Right renal pelvis (tissue), 4 donors: ENCODE measurements at regions not wholly inside any gene's neighbourhood (a gene's known extent, or its start where the extent isn't known, plus 50 kb on each side); places are given as distances from the start of the nearest gene placed in this dataset.
A peak's percentile ranks its signal among the peaks of the same experiment; 100 is the strongest.

ENCODE experiments used
- DNase-seq, 4 donors: peaks; one replicate each; pipeline ENCODE4 v3.0.0-alpha.2; 2013; ENCODE audit warnings: low read depth in 4 of 4, low spot score in 3 of 4, missing footprints in 1 of 4

DNA sequence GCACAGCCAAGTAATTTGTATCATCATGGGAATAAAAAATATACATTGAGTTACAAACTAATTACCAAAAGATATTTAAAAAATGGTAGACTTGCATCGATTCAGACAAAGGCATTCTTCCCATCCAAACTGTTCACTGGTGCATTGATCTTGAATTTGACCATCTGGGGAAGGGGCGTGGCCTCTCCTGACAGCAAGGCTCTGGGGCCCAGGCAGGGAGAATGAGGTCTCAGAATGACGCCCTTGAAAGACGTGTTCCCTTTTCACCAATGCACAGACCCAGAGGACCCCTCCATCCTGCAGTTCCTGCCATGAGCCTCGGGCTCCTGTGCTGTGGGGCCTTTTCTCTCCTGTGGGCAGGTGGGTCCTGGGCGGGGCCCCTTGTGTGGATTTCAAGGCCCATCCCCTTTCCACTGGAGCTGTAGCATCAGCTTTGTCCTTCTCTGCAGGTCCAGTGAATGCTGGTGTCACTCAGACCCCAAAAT, 91.1 kb upstream of the PRSS58 start:
- no peak for DNase-seq

DNA sequence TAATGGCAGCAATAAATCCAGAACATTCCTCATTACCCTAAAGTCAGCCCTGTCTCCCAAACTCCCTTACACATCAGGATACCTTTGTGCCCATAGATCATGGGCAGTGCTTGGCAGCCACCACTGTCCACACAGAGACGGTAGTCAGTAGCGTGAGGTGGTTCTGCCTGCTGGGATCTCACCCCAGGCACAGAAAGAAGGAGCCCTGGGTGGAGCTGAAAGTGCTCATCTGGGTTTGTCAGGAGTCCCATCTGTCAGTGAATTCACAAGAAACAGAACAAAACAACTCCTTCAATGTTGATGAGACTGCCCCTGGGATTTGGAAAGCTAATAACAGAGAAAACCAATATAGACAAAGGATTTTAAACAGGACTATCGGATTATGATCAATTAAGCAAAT, 90.2 kb upstream of the PRSS58 start:
- DNase-seq = no peak

DNA sequence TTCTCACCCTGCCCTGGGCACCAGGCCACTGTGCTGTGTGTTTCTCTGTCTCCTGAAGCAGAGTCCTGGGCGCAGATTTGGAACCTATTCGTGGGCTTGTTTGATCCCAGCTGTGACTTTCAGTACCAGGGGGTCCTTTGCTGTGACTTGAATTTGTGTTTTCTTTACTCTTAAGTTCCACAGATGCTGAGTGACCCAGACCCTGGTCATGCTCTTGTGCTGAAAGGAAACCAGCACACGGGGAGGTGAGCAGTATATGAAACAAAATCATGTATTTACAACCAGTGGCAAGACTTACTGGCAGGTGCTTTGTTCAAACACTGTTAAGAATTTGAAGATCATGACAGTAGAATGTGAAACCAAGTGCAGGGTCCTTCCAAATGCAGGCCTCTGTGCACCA, 89.2 kb upstream of the PRSS58 start:
- no peak for DNase-seq

DNA sequence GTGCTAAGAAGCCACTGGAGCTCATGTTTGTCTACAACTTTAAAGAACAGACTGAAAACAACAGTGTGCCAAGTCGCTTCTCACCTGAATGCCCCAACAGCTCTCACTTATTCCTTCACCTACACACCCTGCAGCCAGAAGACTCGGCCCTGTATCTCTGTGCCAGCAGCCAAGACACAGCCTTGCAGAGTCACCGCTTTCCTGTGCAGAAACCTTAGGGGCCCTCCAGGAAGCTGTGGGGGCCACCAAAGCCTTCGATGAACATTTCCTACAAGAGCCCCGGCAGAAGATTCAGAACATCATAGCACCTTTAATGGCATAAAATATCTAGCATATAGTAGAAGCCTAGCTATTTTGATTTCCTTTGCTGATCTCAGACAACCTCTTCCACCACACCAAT, 88.0 kb upstream of the PRSS58 start:
- DNase-seq = no peak

DNA sequence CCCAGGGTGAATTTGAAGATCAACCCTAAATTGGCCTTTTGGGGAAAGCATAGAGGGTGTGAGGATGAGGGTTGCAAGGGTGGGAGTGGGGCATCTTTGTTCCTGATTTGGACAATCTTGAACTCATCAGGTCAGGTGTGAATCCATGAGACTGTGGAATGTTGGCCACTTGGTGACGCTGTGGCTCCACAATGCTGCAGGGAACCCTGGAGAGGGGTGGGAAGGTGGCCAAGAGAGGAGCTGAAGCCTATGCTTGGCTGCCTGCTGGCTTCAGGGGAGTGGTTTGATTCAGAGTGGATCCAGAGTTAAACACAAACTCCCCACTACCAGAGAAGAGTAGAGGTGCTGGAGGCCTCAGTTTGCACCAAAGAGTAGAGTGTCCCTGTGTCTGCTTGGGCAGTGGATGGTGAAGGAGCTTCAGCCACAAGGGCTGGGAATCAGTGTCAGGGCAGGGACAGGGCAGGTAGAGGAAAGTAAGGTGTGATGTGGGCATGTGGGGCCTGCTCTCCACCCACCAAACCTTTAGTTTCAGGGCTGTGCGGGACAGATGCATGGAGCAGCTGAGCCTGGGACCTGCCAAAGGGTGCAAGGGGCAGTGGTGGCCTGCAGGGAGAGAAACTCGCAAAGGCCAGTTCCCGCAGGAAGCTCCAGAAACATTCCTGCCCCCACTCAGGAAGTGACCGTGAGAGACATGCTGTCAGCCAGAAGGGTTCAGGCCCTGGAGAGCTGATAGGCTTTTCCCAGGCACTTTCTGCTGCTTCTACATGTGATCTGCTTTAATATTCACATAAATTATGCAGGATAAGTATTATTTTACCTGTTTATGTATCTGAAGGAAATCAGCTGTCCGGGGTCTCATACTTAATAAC, 81.0 kb upstream of the PRSS58 start:
- DNase-seq = peak in 2 of 4 donors; percentile 18 to 20

DNA sequence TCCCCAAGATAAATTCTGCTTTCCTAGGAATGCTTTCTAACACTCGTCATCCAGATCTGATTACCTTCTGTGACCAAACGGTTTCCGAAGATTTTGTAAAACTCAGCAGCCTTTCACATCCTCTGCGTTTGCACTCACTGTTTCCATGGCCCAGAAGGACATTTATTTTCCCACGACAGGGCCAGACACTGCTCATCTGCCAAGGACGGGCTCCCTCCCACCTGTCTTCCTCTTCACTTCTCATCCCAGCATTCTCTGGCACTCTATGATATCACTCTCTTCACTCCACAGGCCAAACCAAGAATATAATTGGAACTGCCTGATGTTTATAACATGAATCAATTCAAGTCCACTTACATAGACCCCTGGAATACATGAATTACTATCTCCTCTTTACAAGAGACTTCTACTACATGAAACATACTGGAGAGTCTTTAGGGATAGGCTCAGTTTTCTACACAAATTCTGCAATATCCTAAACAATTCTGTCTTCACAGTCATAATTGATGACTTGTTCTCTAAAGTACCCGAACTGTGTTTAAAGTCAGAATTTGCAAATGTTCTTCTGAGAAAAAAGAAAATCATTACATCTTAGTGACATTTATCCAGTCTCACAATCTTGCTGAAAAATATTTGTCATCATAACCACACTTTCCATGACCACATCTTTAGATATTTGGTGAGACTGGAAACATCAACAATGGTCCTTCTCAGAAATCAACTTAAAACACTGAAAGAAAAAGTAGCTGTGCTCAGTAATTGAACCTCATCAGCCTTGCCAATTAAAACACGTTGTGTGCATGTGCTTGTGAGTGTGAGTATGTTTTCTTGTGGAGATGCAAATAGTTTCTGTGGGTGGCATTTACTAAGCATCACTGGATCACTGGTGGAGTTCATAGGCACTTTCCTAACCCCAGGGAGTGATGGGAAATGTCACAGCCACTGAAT, 79.5 kb upstream of the PRSS58 start:
- no peak for DNase-seq

DNA sequence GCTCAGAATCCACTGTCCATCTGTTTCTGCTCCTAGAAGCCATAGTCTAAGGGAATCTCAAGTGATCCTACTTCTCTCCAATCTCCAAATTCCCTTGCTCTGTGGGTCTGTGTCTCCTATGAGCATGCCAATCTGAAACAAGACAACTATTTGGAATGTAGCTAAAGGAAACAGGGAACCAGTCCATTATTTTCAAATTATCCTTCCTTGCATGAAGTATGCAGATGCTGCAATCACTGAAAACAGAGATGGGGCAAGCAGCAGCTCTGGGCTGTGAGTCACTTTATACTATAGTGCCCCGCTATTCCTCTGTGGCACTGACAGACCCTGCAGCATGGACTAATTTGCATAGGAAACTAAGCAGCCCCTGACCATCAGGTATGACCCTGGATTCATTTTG, 76.9 kb upstream of the PRSS58 start:
- DNase-seq = no peak

DNA sequence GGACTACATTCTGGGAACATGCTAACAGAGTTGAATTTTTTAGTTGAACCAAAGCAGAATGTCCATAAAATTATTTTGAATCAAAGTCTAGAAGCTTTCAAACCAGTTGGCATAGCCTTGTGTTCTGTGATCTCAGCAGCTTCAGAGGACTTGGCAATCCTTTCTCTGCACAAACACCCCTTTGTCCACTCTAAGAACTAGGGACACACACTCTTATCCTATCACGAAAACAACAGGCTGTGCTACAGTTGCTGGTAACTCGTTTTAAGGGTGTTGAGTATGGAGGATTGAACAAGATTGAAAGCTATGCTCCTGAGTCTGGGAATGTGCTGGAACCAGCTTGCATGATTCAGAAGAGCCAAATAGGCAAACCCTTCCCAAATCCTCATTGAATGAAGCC, 76.4 kb upstream of the PRSS58 start:
- DNase-seq = no peak

DNA sequence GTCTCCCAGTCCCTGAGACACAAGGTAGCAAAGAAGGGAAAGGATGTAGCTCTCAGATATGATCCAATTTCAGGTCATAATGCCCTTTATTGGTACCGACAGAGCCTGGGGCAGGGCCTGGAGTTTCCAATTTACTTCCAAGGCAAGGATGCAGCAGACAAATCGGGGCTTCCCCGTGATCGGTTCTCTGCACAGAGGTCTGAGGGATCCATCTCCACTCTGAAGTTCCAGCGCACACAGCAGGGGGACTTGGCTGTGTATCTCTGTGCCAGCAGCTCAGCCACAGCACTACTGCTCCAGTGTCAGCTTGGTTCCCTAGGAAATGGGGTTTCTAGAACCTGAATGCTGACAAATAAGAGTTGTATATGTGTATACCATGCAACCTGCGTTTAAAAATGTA, 74.6 kb upstream of the PRSS58 start:
- no peak for DNase-seq

DNA sequence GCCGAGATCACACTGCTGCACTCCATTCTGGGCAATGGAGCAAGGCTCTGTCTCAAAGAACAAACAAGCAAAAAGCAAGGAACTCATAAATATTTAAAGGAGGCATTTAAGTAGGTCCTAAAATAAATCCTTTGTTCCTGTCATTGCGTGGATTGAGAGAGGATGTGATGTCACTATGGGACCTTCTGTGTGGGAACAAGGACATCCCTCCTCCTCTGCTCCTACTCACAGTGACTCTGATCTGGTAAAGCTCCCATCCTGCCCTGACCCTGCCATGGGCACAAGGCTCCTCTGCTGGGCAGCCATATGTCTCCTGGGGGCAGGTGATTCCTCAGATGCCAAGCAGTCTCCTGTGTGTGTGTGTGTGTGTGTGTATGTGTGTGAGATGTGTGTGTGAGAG, 74.1 kb upstream of the PRSS58 start:
- no peak for DNase-seq

DNA sequence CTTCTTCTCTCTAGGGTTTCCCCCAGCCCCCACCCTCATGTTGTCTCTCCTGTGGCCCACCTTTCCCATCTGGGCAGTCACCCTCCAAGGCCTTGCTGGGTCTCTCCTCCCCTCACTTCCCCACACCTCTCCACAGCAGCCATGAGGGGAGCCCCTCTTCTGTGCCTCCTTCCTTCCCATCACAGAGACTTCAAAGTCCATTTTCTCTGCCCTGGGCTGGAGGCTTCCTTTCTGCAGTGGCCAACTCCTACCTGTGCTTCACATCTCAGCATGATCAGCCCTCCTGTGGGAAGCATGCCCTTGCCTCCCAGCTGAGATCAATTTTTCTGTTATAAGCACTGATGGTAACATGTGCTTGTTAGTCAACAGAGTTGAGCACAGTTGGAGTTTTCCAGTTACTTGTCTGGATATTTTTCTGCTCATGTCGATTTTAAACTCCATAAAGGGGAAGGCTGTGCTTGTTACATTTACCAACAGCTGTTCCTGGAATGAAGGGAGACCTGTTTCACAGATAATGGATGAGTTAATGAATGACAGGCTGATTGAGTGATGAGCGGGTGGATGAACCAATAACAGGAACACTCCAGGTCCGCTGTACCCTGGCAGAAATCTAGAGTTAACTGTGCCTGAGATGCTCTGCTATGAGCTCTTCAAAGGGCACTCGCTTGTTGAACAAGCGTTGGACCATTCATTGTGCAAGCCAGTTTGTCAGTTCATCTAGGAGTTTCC, 71.4 kb upstream of the PRSS58 start:
- no peak for DNase-seq

DNA sequence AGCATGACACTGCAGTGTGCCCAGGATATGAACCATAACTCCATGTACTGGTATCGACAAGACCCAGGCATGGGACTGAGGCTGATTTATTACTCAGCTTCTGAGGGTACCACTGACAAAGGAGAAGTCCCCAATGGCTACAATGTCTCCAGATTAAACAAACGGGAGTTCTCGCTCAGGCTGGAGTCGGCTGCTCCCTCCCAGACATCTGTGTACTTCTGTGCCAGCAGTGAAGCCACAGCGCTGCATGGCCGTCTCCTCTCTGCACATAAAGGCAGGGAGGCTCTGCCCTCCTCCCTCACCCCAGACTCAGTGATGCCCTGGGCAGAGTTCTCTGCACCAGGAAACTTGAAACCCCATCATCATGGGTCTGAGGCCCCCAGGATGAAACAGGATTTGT, 70.7 kb upstream of the PRSS58 start:
- DNase-seq = no peak

DNA sequence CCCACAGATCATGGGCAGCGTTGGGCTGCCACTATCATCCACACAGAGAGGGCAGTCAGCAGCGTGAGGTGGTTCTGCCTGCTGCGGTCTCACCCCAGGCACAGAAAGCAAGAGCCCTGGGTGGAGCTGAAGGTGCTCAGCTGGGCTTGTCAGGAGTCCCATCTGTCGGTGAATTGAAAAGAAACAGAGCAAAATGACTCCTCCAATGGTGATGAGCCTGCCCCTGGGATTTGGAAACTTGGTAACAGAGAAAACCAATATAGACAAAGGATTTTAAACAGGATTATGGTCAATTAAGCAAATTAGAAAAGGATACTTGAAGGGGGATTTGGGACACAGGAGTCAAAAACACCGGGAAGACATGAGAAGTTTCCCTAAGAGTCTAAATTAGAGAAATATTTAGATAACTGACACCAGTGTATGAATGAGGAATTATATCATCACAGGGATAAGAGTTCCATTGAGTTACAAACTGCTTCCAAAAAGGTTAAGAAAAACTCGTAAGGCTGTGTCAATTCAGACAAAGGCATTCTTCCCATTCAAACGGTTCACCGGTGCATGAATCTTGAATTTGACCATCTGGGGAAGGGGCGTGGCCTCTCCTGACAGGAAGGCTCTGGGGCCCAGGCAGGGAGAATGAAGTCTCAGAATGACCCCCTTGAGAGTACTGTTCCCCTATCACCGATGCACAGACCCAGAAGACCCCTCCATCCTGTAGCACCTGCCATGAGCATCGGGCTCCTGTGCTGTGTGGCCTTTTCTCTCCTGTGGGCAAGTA, 70.0 kb upstream of the PRSS58 start:
- peak in 1 of 4 donors; percentile 36 for DNase-seq

DNA sequence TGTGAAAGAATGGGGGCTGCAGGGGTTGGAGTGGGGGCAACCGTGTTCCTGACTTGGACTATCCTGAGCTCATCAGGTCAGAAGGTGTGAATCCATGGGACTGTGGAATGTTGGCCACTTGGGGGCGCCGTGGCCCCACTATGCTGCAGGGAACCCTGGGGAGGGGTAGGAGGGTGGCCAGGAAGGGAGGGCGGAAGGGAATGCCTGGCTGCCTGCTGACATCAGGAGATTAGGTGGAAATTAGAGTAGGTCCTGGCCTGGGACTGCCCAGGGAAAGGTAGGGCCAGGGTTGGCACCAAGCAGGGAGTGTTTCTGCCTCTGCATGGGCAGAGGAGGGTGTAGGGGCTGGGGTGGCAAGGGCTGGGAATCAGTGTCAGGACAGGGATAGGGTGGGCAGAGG, 65.8 kb upstream of the PRSS58 start:
- DNase-seq = peak in 2 of 4 donors; percentile 39 to 41

DNA sequence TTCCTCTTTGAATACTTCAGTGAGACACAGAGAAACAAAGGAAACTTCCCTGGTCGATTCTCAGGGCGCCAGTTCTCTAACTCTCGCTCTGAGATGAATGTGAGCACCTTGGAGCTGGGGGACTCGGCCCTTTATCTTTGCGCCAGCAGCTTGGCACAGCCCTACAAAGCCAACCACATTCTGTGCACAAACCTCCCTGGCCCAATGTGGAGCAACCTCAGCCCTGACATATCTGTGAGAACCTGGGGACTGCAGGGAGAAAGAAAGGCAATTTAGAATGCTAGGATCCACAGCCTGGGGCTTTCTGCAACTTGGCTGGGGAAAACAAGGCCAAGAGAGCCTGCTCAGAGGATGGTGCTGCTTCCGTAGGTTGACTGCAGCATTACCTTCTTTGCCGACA, 63.5 kb upstream of the PRSS58 start:
- no peak for DNase-seq

DNA sequence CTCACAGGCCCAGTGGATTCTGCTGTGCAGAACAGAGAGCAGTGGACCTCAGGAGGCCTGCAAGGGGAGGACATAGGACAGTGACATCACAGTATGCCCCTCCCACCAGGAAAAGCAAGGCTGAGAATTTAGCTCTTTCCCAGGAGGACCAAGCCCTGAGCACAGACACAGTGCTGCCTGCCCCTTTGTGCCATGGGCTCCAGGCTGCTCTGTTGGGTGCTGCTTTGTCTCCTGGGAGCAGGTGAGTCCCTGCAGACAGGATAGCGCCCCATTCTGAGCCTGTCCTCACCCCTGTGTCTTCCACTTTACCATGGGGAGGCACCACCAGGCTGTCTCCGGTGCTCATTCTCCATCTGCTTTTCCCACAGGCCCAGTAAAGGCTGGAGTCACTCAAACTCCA, 63.0 kb upstream of the PRSS58 start:
- DNase-seq = no peak

DNA sequence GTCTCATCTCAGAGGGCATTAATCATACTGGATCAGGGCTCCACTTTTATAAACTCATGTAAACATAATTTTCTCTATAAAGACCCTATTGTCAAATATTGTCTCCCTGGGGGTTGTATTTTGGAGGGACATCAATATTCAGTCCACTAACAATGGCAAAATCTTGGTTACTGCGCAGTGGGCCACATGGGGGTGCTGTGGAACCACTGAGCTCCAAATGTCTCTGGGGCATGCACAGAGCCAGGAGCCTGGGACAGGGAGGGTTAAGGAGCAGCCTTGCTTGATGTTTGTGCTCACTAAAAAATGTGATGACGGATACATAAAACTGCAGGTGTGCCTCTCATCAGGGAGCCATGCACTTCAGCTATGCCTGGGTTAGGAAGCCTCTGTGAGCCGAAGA, 62.1 kb upstream of the PRSS58 start:
- no peak for DNase-seq

DNA sequence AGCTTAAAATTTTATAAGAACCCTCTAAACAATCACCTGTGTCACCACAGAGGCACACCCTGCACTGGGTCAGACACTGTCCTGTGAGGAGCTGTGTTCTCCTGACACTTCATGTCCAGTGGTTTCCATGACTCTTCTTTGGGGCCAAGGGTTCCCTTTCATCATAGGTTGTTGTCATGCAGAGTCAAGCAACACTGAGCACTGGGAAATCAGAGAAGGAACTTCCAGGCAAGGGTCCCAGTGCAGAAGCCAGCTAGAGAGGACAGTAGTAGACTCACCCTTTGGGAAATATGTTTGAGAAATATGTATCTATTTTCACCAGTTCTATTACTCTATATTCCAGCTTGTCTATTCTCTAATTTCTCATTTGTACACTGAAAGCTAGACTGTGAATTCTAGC, 56.4 kb upstream of the PRSS58 start:
- DNase-seq = no peak

DNA sequence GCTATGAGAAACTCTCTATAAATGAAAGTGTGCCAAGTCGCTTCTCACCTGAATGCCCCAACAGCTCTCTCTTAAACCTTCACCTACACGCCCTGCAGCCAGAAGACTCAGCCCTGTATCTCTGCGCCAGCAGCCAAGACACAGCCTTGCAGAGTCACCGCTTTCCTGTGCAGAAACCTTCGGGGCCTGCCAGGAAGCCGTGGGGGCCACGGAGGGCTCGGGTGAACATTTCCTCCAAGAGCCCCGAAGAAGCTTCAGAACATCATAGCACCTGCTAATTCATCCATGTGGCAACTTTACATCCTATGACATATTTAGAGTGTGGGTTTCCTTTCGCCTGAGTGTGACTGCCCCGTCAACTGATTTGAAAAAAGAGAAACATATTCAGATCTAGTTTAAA, 55.7 kb upstream of the PRSS58 start:
- DNase-seq = no peak

DNA sequence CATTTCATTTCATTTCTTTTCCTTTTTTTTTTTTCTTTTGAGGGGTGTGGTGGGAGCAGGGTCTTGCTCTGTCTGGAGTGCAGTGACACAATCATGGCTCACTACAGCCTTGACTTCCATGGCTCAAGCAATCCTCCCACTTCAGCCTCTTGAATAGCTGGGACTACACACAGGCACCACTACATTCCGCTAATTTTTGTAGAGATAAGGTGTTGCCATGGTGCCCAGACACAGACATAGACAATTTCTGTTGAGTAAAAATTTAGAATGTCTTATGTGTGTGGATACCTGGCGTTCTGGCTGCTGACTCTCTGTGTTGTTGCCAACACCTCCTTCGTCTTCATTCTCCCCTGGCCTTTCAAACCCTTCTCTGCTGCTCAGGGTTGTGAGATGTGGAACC, 54.0 kb upstream of the PRSS58 start:
- no peak for DNase-seq
